ENCODE measurements at regions not wholly inside any gene's neighbourhood (a gene's known extent, or its start where the extent isn't known, plus 50 kb on each side); places are given as distances from the start of the nearest gene placed in this dataset.

- TF ChIP-seq GATA2 (IDR thresholded peaks at IDR 0.05; ENCODE audit: low read depth, low read length) = no peak
- TF ChIP-seq GATA3 (IDR thresholded peaks at IDR 0.05; ENCODE audit: low read depth, low read length) = no peak
Measured at GRCh38 chr12:125968413-125968812, 903.2 kb downstream of the AACS start.

Data from SH-SY5Y (cell line).